Breast epithelium (tissue), 3 donors: ENCODE measurements at regions not wholly inside any gene's neighbourhood (a gene's known extent, or its start where the extent isn't known, plus 50 kb on each side); places are given as distances from the start of the nearest gene placed in this dataset.

Experiments
- CTCF ChIP-seq, 3 donors: fragments of 450-650 bp; IDR thresholded peaks; one replicate each; pipeline ENCODE4 v1.5.1; 2016 to 2017; ENCODE audit warnings: antibody characterized with exemption in 3 of 3, mild to moderate bottlenecking in 3 of 3, moderate library complexity in 3 of 3
- POLR2A ChIP-seq: fragments of 450-650 bp; IDR thresholded peaks from one replicate; pipeline ENCODE4 v1.6.1; 2016; ENCODE audit warnings: antibody characterized with exemption, mild to moderate bottlenecking, moderate library complexity
- POLR2AphosphoS5 ChIP-seq, 3 donors: sonication (generic); formaldehyde crosslinking; IDR thresholded peaks; one replicate each; pipeline ENCODE4 v1.6.1; 2017; ENCODE audit warnings: antibody characterized with exemption in 3 of 3

DNA sequence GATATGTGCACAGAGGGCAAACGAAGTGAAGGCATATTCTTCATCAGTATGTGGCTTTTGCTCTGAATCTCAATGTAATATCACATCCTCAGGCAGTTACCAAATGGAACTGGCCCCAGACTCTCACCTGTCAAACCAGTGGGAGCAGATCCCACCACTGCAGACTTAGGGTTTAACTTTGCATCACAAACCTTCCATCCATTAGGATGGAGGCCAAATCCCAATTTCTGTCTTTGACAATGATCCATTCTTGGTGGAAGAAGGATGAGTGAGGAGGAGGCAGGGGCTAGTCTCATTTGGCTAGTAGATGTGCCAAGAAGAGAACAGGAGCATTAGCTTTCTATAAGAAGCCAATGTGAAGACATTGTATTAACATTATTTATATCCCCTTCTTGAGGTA is 413.5 kb upstream of the SPRY2 start:
- no peak for TF ChIP-seq CTCF (IDR thresholded peaks at IDR 0.05)
- no peak for TF ChIP-seq POLR2AphosphoS5 (IDR thresholded peaks at IDR 0.05)
- TF ChIP-seq POLR2A = no peak
